ENCODE measurements at regions not wholly inside any gene's neighbourhood (a gene's known extent, or its start where the extent isn't known, plus 50 kb on each side); places are given as distances from the start of the nearest gene placed in this dataset.
"Not testable (repeated sequence)": the region's sequence is repeated elsewhere in the genome, so short reads cannot be mapped to it uniquely, and the experiment has no call there.

GRCh38 chr9:88917375-88917774 lies 73.9 kb upstream of the S1PR3 start:
- Histone ChIP-seq H3K79me2 (ENCODE audit: low read length) (no peaks in the 10 kb centered on the region), H3K9ac (ENCODE audit: low read length) (no peak overlapping the region), H3K27me3 (replicated peaks; ENCODE audit: insufficient read depth, low read length) (no peaks in the 10 kb centered on the region), H3K4me3 (ENCODE audit: low read length) (no peak overlapping the region), H3F3A (ENCODE audit: insufficient read depth, low read length) (no peaks in the 10 kb centered on the region), H3K36me3 (replicated peaks; ENCODE audit: insufficient read depth, low read length) (no peaks in the 10 kb centered on the region), H3K27ac (ENCODE audit: low read length) (no peak overlapping the region), H3K4me1 (ENCODE audit: low read length) (peaks cover 5% of the 10 kb centered on the region), H4K20me1 (ENCODE audit: insufficient read depth, low read length) (no peaks in the 10 kb centered on the region), H3K9me2 (replicated peaks; ENCODE audit: insufficient read depth, low read length) (no peaks in the 10 kb centered on the region), H3K9me3 (replicated peaks; ENCODE audit: insufficient read depth, low read length) (no peaks in the 10 kb centered on the region), H3K4me2 (ENCODE audit: low read depth, low read length) (no peak overlapping the region), H2AFZ (ENCODE audit: low read length) (no peak overlapping the region)
- no peak for TF ChIP-seq EZH2phosphoT487 (IDR thresholded peaks at IDR 0.05; ENCODE audit: low read length)
- no peak for TF ChIP-seq EZH2 (optimal IDR thresholded peaks at IDR 0.05; ENCODE audit: low read depth, low read length)
- TF ChIP-seq CTCF (IDR thresholded peaks at IDR 0.05; ENCODE audit: low read length) = no peak
- DNase-seq = no peak

DNA sequence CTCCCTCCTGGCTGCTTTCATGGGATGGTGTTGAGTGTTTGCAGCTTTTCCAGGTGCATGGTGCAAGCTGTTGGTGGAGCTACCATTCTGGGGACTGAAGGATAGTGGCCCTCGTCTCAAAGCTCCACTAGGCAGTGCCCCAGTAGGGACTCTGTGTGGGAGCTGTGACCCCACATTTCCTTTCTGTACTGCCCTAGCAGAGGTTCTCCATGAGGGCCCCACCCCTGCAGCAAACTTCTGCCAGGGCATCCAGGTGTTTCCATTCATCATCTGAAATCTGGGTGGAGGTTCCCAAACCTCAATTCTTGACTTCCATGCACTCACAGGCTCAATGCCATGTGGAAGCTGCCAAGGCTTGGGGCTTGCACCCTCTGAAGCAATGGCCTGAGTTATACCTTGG lies 72.7 kb upstream of the S1PR3 start:
- not testable (repeated sequence) for H3K9me2 ChIP-seq (replicated peaks; ENCODE audit: insufficient read depth, low read length); H3K27ac ChIP-seq (ENCODE audit: low read length); H3K27me3 ChIP-seq (replicated peaks; ENCODE audit: insufficient read depth, low read length); H3K79me2 ChIP-seq (ENCODE audit: low read length); H3K4me3 ChIP-seq (ENCODE audit: low read length); H3K4me2 ChIP-seq (ENCODE audit: low read depth, low read length); H3F3A ChIP-seq (ENCODE audit: insufficient read depth, low read length); H3K36me3 ChIP-seq (replicated peaks; ENCODE audit: insufficient read depth, low read length); DNase-seq; H3K9ac ChIP-seq (ENCODE audit: low read length); H2AFZ ChIP-seq (ENCODE audit: low read length); H4K20me1 ChIP-seq (ENCODE audit: insufficient read depth, low read length); H3K9me3 ChIP-seq (replicated peaks; ENCODE audit: insufficient read depth, low read length)
- H3K4me1 ChIP-seq (ENCODE audit: low read length) = peaks cover 12% of the 10 kb centered on the region

DNA sequence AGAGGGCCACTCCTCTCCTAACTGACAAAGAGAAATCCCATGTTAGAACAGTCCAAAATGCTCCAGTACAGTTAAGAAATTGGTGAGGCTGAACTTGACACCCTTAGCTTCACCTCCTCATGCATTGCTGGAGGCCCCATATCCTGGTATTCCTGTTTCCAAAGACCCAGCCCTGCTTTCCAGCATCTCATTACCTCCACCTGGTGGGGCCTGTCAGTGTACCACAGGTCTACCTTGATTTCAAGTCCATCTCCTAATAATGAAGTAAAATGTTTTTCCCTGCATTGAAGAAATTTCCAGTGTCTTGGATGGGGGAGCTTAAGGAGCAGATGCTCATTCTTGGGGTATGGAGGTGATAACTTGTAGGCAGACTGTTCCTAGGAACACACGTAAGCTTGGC lies 70.6 kb upstream of the S1PR3 start:
- peaks cover 12% of the 10 kb centered on the region for H3K4me1 ChIP-seq (ENCODE audit: low read length)
- no peak overlapping the region for H3K27ac ChIP-seq (ENCODE audit: low read length)
- H3K36me3 ChIP-seq (replicated peaks; ENCODE audit: insufficient read depth, low read length) = no peaks in the 10 kb centered on the region
- no peak overlapping the region for H3K9ac ChIP-seq (ENCODE audit: low read length)
- H4K20me1 ChIP-seq (ENCODE audit: insufficient read depth, low read length) = no peaks in the 10 kb centered on the region
- no peaks in the 10 kb centered on the region for H3K9me2 ChIP-seq (replicated peaks; ENCODE audit: insufficient read depth, low read length)
- no peak overlapping the region for H3K4me2 ChIP-seq (ENCODE audit: low read depth, low read length)
- no peak overlapping the region for H3K4me3 ChIP-seq (ENCODE audit: low read length)
- no peaks in the 10 kb centered on the region for H3K9me3 ChIP-seq (replicated peaks; ENCODE audit: insufficient read depth, low read length)
- H2AFZ ChIP-seq (ENCODE audit: low read length) = no peak overlapping the region
- DNase-seq = no peak
- no peaks in the 10 kb centered on the region for H3K79me2 ChIP-seq (ENCODE audit: low read length)
- H3K27me3 ChIP-seq (replicated peaks; ENCODE audit: insufficient read depth, low read length) = peaks cover 24% of the 10 kb centered on the region
- no peaks in the 10 kb centered on the region for H3F3A ChIP-seq (ENCODE audit: insufficient read depth, low read length)
- TF ChIP-seq EZH2 (optimal IDR thresholded peaks at IDR 0.05; ENCODE audit: low read depth, low read length) (no peak), CTCF (IDR thresholded peaks at IDR 0.05; ENCODE audit: low read length) (no peak), EZH2phosphoT487 (IDR thresholded peaks at IDR 0.05; ENCODE audit: low read length) (no peak)

- Histone ChIP-seq H2AFZ (ENCODE audit: low read length) (no peak overlapping the region), H3F3A (ENCODE audit: insufficient read depth, low read length) (no peaks in the 10 kb centered on the region), H3K27ac (ENCODE audit: low read length) (no peak overlapping the region), H3K4me1 (ENCODE audit: low read length) (peaks cover 12% of the 10 kb centered on the region), H3K9me3 (replicated peaks; ENCODE audit: insufficient read depth, low read length) (no peaks in the 10 kb centered on the region), H3K4me2 (ENCODE audit: low read depth, low read length) (0 out of 2 replicates have a peak overlapping the region, but pooled peaks have one; percentile 15), H3K79me2 (ENCODE audit: low read length) (no peaks in the 10 kb centered on the region), H3K27me3 (replicated peaks; ENCODE audit: insufficient read depth, low read length) (peaks cover 34% of the 10 kb centered on the region), H3K9ac (ENCODE audit: low read length) (no peak overlapping the region), H3K36me3 (replicated peaks; ENCODE audit: insufficient read depth, low read length) (no peaks in the 10 kb centered on the region), H4K20me1 (ENCODE audit: insufficient read depth, low read length) (no peaks in the 10 kb centered on the region), H3K4me3 (ENCODE audit: low read length) (no peak overlapping the region), H3K9me2 (replicated peaks; ENCODE audit: insufficient read depth, low read length) (no peaks in the 10 kb centered on the region)
- peak; percentile 89 for DNase-seq
- TF ChIP-seq EZH2 (optimal IDR thresholded peaks at IDR 0.05; ENCODE audit: low read depth, low read length) (no peak), CTCF (IDR thresholded peaks at IDR 0.05; ENCODE audit: low read length) (no peak), EZH2phosphoT487 (IDR thresholded peaks at IDR 0.05; ENCODE audit: low read length) (no peak)
Observed at GRCh38 chr9:88922091-88922490, 69.2 kb upstream of the S1PR3 start.
